ENCODE measurements at regions not wholly inside any gene's neighbourhood (a gene's known extent, or its start where the extent isn't known, plus 50 kb on each side); places are given as distances from the start of the nearest gene placed in this dataset.

DNA sequence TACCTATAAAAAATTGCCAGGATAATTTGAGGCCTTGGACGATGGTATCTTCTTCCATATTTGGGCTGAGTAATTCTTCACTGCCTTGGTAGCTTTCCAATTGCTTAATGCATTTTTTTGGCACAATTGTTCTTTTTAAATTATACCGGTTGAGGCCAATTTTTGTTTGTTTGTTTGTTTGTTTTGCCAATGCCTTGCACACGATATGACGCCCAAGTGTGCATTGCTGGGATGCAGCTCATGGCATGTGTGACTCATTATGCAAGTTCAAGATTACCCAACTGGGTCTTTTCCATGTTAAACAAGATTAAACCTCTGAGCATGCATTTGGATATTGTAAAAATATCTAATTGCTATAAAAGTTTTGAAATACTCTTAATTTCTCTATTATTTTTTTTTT, 71.1 kb upstream of the KCNIP4 start:
- no peak for DNase-seq (ENCODE audit: low spot score)
- H3K9me3 ChIP-seq (ENCODE audit: low read depth, low read length, poor library complexity, severe bottlenecking): no peaks in the 10 kb centered on the region
- TF ChIP-seq EZH2 (IDR thresholded peaks at IDR 0.05; ENCODE audit: borderline replicate concordance, low read depth, low read length, poor library complexity, severe bottlenecking): no peak
- no peak for TF ChIP-seq CTCF (conservative IDR thresholded peaks at IDR 0.05; ENCODE audit: low read depth, low read length)
- H3K36me3 ChIP-seq (ENCODE audit: insufficient read depth, low read length, poor library complexity, severe bottlenecking): no peaks in the 10 kb centered on the region
- POLR2A ChIA-PET (ENCODE audit: low non-redundant PET): no interaction called here
- no peak overlapping the region for H3K4me3 ChIP-seq (ENCODE audit: low read depth, low read length, poor library complexity, severe bottlenecking)
- H3K4me1 ChIP-seq (ENCODE audit: insufficient read depth, low read length, poor library complexity, severe bottlenecking): no peaks in the 10 kb centered on the region
- H3K27me3 ChIP-seq (replicated peaks; ENCODE audit: insufficient read depth, low read depth, low read length, poor library complexity): no peaks in the 10 kb centered on the region
- BruUV-seq (replicated peaks): no TSS peak
- intact Hi-C loops (cut with micrococcal nuclease; ENCODE audit: unreplicated experiment): no loop called here
- H3K27ac ChIP-seq (ENCODE audit: low read depth, low read length, poor library complexity, severe bottlenecking): no peak overlapping the region
- CTCF ChIA-PET: no interaction called here

- Histone ChIP-seq H3K36me3 (ENCODE audit: insufficient read depth, low read length, poor library complexity, severe bottlenecking) (no peaks in the 10 kb centered on the region), H3K4me3 (ENCODE audit: low read depth, low read length, poor library complexity, severe bottlenecking) (no peak overlapping the region), H3K27me3 (replicated peaks; ENCODE audit: insufficient read depth, low read depth, low read length, poor library complexity) (no peaks in the 10 kb centered on the region), H3K9me3 (ENCODE audit: low read depth, low read length, poor library complexity, severe bottlenecking) (no peaks in the 10 kb centered on the region), H3K4me1 (ENCODE audit: insufficient read depth, low read length, poor library complexity, severe bottlenecking) (no peaks in the 10 kb centered on the region), H3K27ac (ENCODE audit: low read depth, low read length, poor library complexity, severe bottlenecking) (no peak overlapping the region)
- intact Hi-C loops (cut with micrococcal nuclease; ENCODE audit: unreplicated experiment): no loop called here
- ChIA-PET CTCF (no interaction called here), POLR2A (ENCODE audit: low non-redundant PET) (interaction anchor here (0.6 kb wide), 1 partner anchor 17 kb away, joined by 3 read pairs; no protein-coding TSS in a partner anchor)
- BruUV-seq (replicated peaks): no TSS peak
- TF ChIP-seq CTCF (conservative IDR thresholded peaks at IDR 0.05; ENCODE audit: low read depth, low read length) (no peak), EZH2 (IDR thresholded peaks at IDR 0.05; ENCODE audit: borderline replicate concordance, low read depth, low read length, poor library complexity, severe bottlenecking) (no peak)
- no peak for DNase-seq (ENCODE audit: low spot score)
Measured at GRCh38 chr4:22014222-22014741, 65.7 kb upstream of the KCNIP4 start.

DNA sequence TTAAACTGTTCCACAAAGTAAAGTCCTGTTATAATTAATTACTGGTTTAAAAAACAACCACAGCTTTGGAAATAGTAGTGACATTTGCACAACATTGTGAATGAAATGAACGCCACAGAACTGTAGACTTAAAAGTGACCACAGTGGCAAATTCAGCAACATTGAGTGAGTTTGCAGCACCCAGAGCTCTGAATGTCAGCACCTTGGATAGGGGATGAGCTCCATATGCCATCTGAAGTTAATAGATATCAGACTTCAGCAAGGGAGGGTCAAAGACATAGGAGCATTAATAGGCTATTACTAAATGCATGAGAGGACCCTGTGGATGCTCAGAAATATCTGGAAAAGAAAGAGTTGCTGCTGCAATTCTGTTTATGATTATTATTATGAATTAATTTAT, 55.3 kb upstream of the KCNIP4 start:
- DNase-seq (ENCODE audit: low spot score): no peak
- intact Hi-C loops (cut with micrococcal nuclease; ENCODE audit: unreplicated experiment): no loop called here
- no TSS peak for BruUV-seq (replicated peaks)
- TF ChIP-seq CTCF (conservative IDR thresholded peaks at IDR 0.05; ENCODE audit: low read depth, low read length): no peak
- TF ChIP-seq EZH2 (IDR thresholded peaks at IDR 0.05; ENCODE audit: borderline replicate concordance, low read depth, low read length, poor library complexity, severe bottlenecking): no peak
- H3K4me1 ChIP-seq (ENCODE audit: insufficient read depth, low read length, poor library complexity, severe bottlenecking): no peaks in the 10 kb centered on the region
- H3K9me3 ChIP-seq (ENCODE audit: low read depth, low read length, poor library complexity, severe bottlenecking): peaks cover 7% of the 10 kb centered on the region
- no peak overlapping the region for H3K4me3 ChIP-seq (ENCODE audit: low read depth, low read length, poor library complexity, severe bottlenecking)
- H3K27me3 ChIP-seq (replicated peaks; ENCODE audit: insufficient read depth, low read depth, low read length, poor library complexity): no peaks in the 10 kb centered on the region
- H3K36me3 ChIP-seq (ENCODE audit: insufficient read depth, low read length, poor library complexity, severe bottlenecking): no peaks in the 10 kb centered on the region
- ChIA-PET CTCF (no interaction called here), POLR2A (ENCODE audit: low non-redundant PET) (no interaction called here)
- no peak overlapping the region for H3K27ac ChIP-seq (ENCODE audit: low read depth, low read length, poor library complexity, severe bottlenecking)
